Keratinocyte (primary cell): ENCODE measurements at regions not wholly inside any gene's neighbourhood (a gene's known extent, or its start where the extent isn't known, plus 50 kb on each side); places are given as distances from the start of the nearest gene placed in this dataset.
"Not testable (repeated sequence)": the region's sequence is repeated elsewhere in the genome, so short reads cannot be mapped to it uniquely, and the experiment has no call there.

Source experiments
- DNase-seq: peaks from one replicate; pipeline ENCODE4 v3.0.0-alpha.2; 2011; ENCODE audit warnings: low read depth, missing footprints, low spot score
- FAIRE-seq: peaks from 2 replicates; lab custom pipeline; 2011; peaks lifted over from hg19 to GRCh38; lab: Jason Lieb, UNC
- H2AFZ ChIP-seq: 2 replicates; pipeline ENCODE4 v1.6.0; 2012; ENCODE audit warnings: low read length, control low read depth, inconsistent platforms; ENCODE audit not compliant: control insufficient read depth
- H3K27ac ChIP-seq: 2 replicates; pipeline ENCODE4 v1.5.1; 2011; ENCODE audit warnings: low read length; ENCODE audit not compliant: control insufficient read depth, insufficient read depth
- H3K27me3 ChIP-seq: 3 replicates; pipeline ENCODE4 v1.6.0; 2011; ENCODE audit warnings: low read length; ENCODE audit not compliant: control insufficient read depth, insufficient read depth; ENCODE audit errors: extremely low read depth
- H3K36me3 ChIP-seq, 2 experiments: 2 replicates in 1 of 2; 3 replicates in 1 of 2; pipeline ENCODE4 v1.5.1; 2011; ENCODE audit warnings: low read length in 2 of 2, mild to moderate bottlenecking in 1 of 2; ENCODE audit not compliant: control insufficient read depth in 2 of 2, insufficient read depth in 2 of 2; ENCODE audit errors: extremely low read depth in 1 of 2
- H3K4me1 ChIP-seq: 3 replicates; pipeline ENCODE4 v1.5.1; 2011; ENCODE audit warnings: low read length; ENCODE audit not compliant: control insufficient read depth, insufficient read depth; ENCODE audit errors: extremely low read depth
- H3K4me2 ChIP-seq: 3 replicates; pipeline ENCODE4 v1.6.0; 2011; ENCODE audit warnings: low read depth, low read length; ENCODE audit not compliant: control insufficient read depth, insufficient read depth; ENCODE audit errors: extremely low read depth
- H3K4me3 ChIP-seq, 3 experiments: fragments of 200-600 bp in 1 of 3; sonication (generic) in 1 of 3; 2 replicates in 2 of 3; 3 replicates in 1 of 3; pipeline ENCODE4 v1.5.1; 2011 to 2016; ENCODE audit warnings: low read length in 3 of 3, mild to moderate bottlenecking in 3 of 3, control low read depth in 2 of 3, inconsistent platforms in 1 of 3, low read depth in 1 of 3, mixed read lengths in 1 of 3, mixed run types in 1 of 3, moderate library complexity in 1 of 3; ENCODE audit not compliant: control insufficient read depth in 2 of 3, insufficient read depth in 2 of 3; ENCODE audit errors: extremely low read depth in 1 of 3
- H3K79me2 ChIP-seq: 2 replicates; pipeline ENCODE4 v1.6.0; 2012; ENCODE audit warnings: low read length; ENCODE audit not compliant: control insufficient read depth, insufficient read depth
- H3K9ac ChIP-seq: 3 replicates; pipeline ENCODE4 v1.6.0; 2011; ENCODE audit warnings: low read length; ENCODE audit not compliant: control insufficient read depth, insufficient read depth; ENCODE audit errors: extremely low read depth
- H3K9me1 ChIP-seq: 3 replicates; pipeline ENCODE4 v1.6.0; 2011; ENCODE audit warnings: low read length; ENCODE audit not compliant: control insufficient read depth, insufficient read depth; ENCODE audit errors: extremely low read depth
- H3K9me3 ChIP-seq: 2 replicates; pipeline ENCODE4 v1.5.1; 2012; ENCODE audit warnings: low read depth, low read length; ENCODE audit not compliant: control insufficient read depth
- H4K20me1 ChIP-seq: 3 replicates; pipeline ENCODE4 v1.6.0; 2011; ENCODE audit warnings: low read length; ENCODE audit not compliant: control insufficient read depth, insufficient read depth; ENCODE audit errors: extremely low read depth
- CTCF ChIP-seq, 3 experiments: IDR thresholded peaks in 1 of 3; conservative IDR thresholded peaks in 1 of 3; optimal IDR thresholded peaks in 1 of 3; 2 replicates in 2 of 3; 3 replicates in 1 of 3; pipeline versions ENCODE3 to v1.5.1; 2011; ENCODE audit warnings: low read length in 3 of 3, mild to moderate bottlenecking in 3 of 3, moderate library complexity in 2 of 3, control low read depth in 1 of 3, inconsistent platforms in 1 of 3; ENCODE audit not compliant: insufficient read depth in 2 of 3; ENCODE audit errors: extremely low read depth in 1 of 3
- EZH2 ChIP-seq: IDR thresholded peaks from one replicate; pipeline ENCODE4 v1.6.1; 2012; ENCODE audit warnings: inconsistent platforms, mild to moderate bottlenecking, low read length, moderate library complexity
- dilution Hi-C: fragments of 300-500 bp; cut with MboI; formaldehyde crosslinking; loops from one replicate; pipeline ENCODE4 v1.7.0; 2020; ENCODE audit warnings: low sequenced_read_pairs; ENCODE audit not compliant: extremely low pct_ligation_motif_present

- Histone ChIP-seq H3K4me1 (no peaks in the 10 kb centered on the region), H3K9ac (no peak overlapping the region), H3K4me3 (no peak overlapping the region), H3K79me2 (no peaks in the 10 kb centered on the region), H3K36me3 (no peaks in the 10 kb centered on the region), H4K20me1 (no peaks in the 10 kb centered on the region), H3K27ac (no peak overlapping the region), H3K9me3 (no peaks in the 10 kb centered on the region), H3K4me2 (no peak overlapping the region), H2AFZ (no peak overlapping the region), H3K9me1 (no peaks in the 10 kb centered on the region), H3K27me3 (peaks cover 3% of the 10 kb centered on the region)
- DNase-seq: no peak
- TF ChIP-seq CTCF (optimal IDR thresholded peaks at IDR 0.05 in 1 of 3, IDR thresholded peaks at IDR 0.05 in 1 of 3, conservative IDR thresholded peaks at IDR 0.05 in 1 of 3; ENCODE audit: extremely low read depth in 1 of 3, insufficient read depth in 2 of 3, low read length in 3 of 3): no peak
- TF ChIP-seq EZH2: no peak
- FAIRE-seq: no peak
- dilution Hi-C loops: no loop called here
Observed at GRCh38 chr1:78269591-78269990, 221.2 kb upstream of the PTGFR start.

- H2AFZ ChIP-seq, H3K79me2 ChIP-seq, H3K4me1 ChIP-seq, H3K9ac ChIP-seq, H3K4me3 ChIP-seq, dilution Hi-C loops, H3K4me2 ChIP-seq, H3K9me1 ChIP-seq, H3K27ac ChIP-seq, FAIRE-seq, H3K36me3 ChIP-seq, H3K27me3 ChIP-seq, DNase-seq, H4K20me1 ChIP-seq, H3K9me3 ChIP-seq: not testable (repeated sequence)
Observed at GRCh38 chr1:78271423-78271822, 219.4 kb upstream of the PTGFR start.

GRCh38 chr1:78274814-78275213 lies 216.0 kb upstream of the PTGFR start:
- Histone ChIP-seq H3K36me3 (no peaks in the 10 kb centered on the region), H3K4me2 (no peak overlapping the region), H3K9me3 (no peaks in the 10 kb centered on the region), H3K4me1 (no peaks in the 10 kb centered on the region), H2AFZ (no peak overlapping the region), H3K27me3 (peaks cover 8% of the 10 kb centered on the region), H3K9me1 (no peaks in the 10 kb centered on the region), H3K4me3 (no peak overlapping the region), H3K27ac (no peak overlapping the region), H3K79me2 (no peaks in the 10 kb centered on the region), H3K9ac (no peak overlapping the region), H4K20me1 (no peaks in the 10 kb centered on the region)
- TF ChIP-seq EZH2 (no peak), CTCF (optimal IDR thresholded peaks at IDR 0.05 in 1 of 3, IDR thresholded peaks at IDR 0.05 in 1 of 3, conservative IDR thresholded peaks at IDR 0.05 in 1 of 3; ENCODE audit: extremely low read depth in 1 of 3, insufficient read depth in 2 of 3, low read length in 3 of 3) (no peak)
- dilution Hi-C loops: no loop called here
- DNase-seq (no peak), FAIRE-seq (peak; percentile 29)
